Naive thymus-derived CD8-positive, alpha-beta T cell (primary cell): ENCODE measurements at regions not wholly inside any gene's neighbourhood (a gene's known extent, or its start where the extent isn't known, plus 50 kb on each side); places are given as distances from the start of the nearest gene placed in this dataset.
"Not testable (repeated sequence)": the region's sequence is repeated elsewhere in the genome, so short reads cannot be mapped to it uniquely, and the experiment has no call there.

Experiments
- ATAC-seq, 2 donors: fragments of 150-1000 bp; cut with Tn5 transposase in 1 of 2; sonication (Bioruptor Pico), chemical (Tn5 transposase) in 1 of 2; 1 replicate in 1 of 2; 2 replicates in 1 of 2; pipeline ENCODE4 v1.10.0; 2021; ENCODE audit warnings: mild to moderate bottlenecking in 2 of 2, moderate library complexity in 2 of 2
- POLR2A ChIA-PET: fragments of 350-600 bp; sonication (Branson Sonifier 250); formaldehyde crosslinking; loops from one replicate; lab custom pipeline; 2021; ENCODE audit warnings: antibody characterized with exemption; lab: Charles Lee
- DNase-seq, 10 donors: peaks; one replicate each; pipeline versions ENCODE4 v3.0.0 to v3.0.0-alpha.2; 2020 to 2022
- H3K27ac Mint-ChIP-seq, 10 donors: one replicate each; pipeline ENCODE4 v1.8.0; 2020 to 2022; ENCODE audit warnings: mild to moderate bottlenecking in 10 of 10, mixed read lengths in 10 of 10, moderate library complexity in 4 of 10, inconsistent platforms in 1 of 10
- H3K27me3 Mint-ChIP-seq, 5 donors: one replicate each; pipeline ENCODE4 v1.8.0; 2021 to 2022; ENCODE audit warnings: mixed read lengths in 5 of 5
- H3K36me3 Mint-ChIP-seq, 3 donors: one replicate each; pipeline ENCODE4 v1.8.0; 2020 to 2022; ENCODE audit warnings: mixed read lengths in 3 of 3, mild to moderate bottlenecking in 2 of 3, inconsistent platforms in 1 of 3
- H3K4me1 Mint-ChIP-seq, 4 donors: one replicate each; pipeline ENCODE4 v1.8.0; 2021 to 2022; ENCODE audit warnings: mixed read lengths in 4 of 4
- H3K4me3 Mint-ChIP-seq, 10 donors: one replicate each; pipeline ENCODE4 v1.8.0; 2020 to 2022; ENCODE audit warnings: mild to moderate bottlenecking in 10 of 10, mixed read lengths in 10 of 10, moderate library complexity in 6 of 10, inconsistent platforms in 1 of 10
- H3K9me3 Mint-ChIP-seq, 9 donors: one replicate each; pipeline ENCODE4 v1.8.0; 2020 to 2022; ENCODE audit warnings: mixed read lengths in 9 of 9, mild to moderate bottlenecking in 3 of 9, inconsistent platforms in 1 of 9, moderate library complexity in 1 of 9

- POLR2A ChIA-PET: no interaction called here
- ATAC-seq: no peak
- Mint-ChIP-seq H3K4me1 (no peaks in the 10 kb centered on the region), H3K9me3 (peaks cover 0 to 13% (median 0%) of the 10 kb centered on the region in 9 donors), H3K27me3 (peaks cover 0 to 5% (median 0%) of the 10 kb centered on the region in 5 donors), H3K36me3 (no peaks in the 10 kb centered on the region), H3K4me3 (no peak overlapping the region), H3K27ac (no peak overlapping the region)
- DNase-seq: no peak
Measured at GRCh38 chr9:38243993-38244392, 148.5 kb upstream of the ALDH1B1 start.

GRCh38 chr9:38242151-38242550, 150.4 kb upstream of the ALDH1B1 start:
- DNase-seq, ATAC-seq, H3K4me3 Mint-ChIP-seq, H3K4me1 Mint-ChIP-seq, H3K36me3 Mint-ChIP-seq, H3K27ac Mint-ChIP-seq, POLR2A ChIA-PET, H3K27me3 Mint-ChIP-seq: not testable (repeated sequence)
- H3K9me3 Mint-ChIP-seq: peaks cover 0 to 13% (median 0%) of the 10 kb centered on the region in 9 donors

- Mint-ChIP-seq H3K9me3 (peaks cover 0 to 13% (median 0%) of the 10 kb centered on the region in 9 donors), H3K36me3 (no peaks in the 10 kb centered on the region)
- no peak for ATAC-seq
Measured at GRCh38 chr9:38240051-38240450, 152.5 kb upstream of the ALDH1B1 start.

GRCh38 chr9:38235244-38235643, 157.3 kb upstream of the ALDH1B1 start:
- POLR2A ChIA-PET: no interaction called here
- Mint-ChIP-seq H3K4me3 (no peak overlapping the region), H3K9me3 (peaks cover 0 to 8% (median 0%) of the 10 kb centered on the region in 9 donors), H3K27ac (no peak overlapping the region), H3K4me1 (no peaks in the 10 kb centered on the region), H3K27me3 (peaks cover 0 to 3% (median 0%) of the 10 kb centered on the region in 5 donors), H3K36me3 (no peaks in the 10 kb centered on the region)
- ATAC-seq: no peak
- no peak for DNase-seq

More at GRCh38 chr9:38240051-38240450, 152.5 kb upstream of the ALDH1B1 start:
- Mint-ChIP-seq H3K4me1 (no peaks in the 10 kb centered on the region), H3K4me3 (no peak overlapping the region), H3K27me3 (peaks cover 0 to 2% (median 0%) of the 10 kb centered on the region in 5 donors), H3K27ac (no peak overlapping the region)
- POLR2A ChIA-PET: no interaction called here
- no peak for DNase-seq

GRCh38 chr9:38234479-38235170, 157.9 kb upstream of the ALDH1B1 start:
- Mint-ChIP-seq H3K9me3 (peaks cover 0 to 2% (median 0%) of the 10 kb centered on the region in 9 donors), H3K36me3 (no peaks in the 10 kb centered on the region), H3K4me3 (no peak overlapping the region), H3K4me1 (no peaks in the 10 kb centered on the region), H3K27me3 (peaks cover 0 to 3% (median 0%) of the 10 kb centered on the region in 5 donors), H3K27ac (no peak overlapping the region)
- DNase-seq (no peak), ATAC-seq (no peak)
- POLR2A ChIA-PET: no interaction called here

- H3K36me3 Mint-ChIP-seq: no peaks in the 10 kb centered on the region
- peaks cover 0 to 6% (median 1%) of the 10 kb centered on the region in 5 donors for H3K27me3 Mint-ChIP-seq
- H3K4me1 Mint-ChIP-seq: no peaks in the 10 kb centered on the region
- H3K27ac Mint-ChIP-seq: no peak overlapping the region
- ATAC-seq (no peak), DNase-seq (no peak)
- POLR2A ChIA-PET: no interaction called here
- H3K4me3 Mint-ChIP-seq: no peak overlapping the region
- no peaks in the 10 kb centered on the region for H3K9me3 Mint-ChIP-seq
Measured at GRCh38 chr9:38233796-38234355, 158.6 kb upstream of the ALDH1B1 start.

GRCh38 chr9:38233343-38233742, 159.2 kb upstream of the ALDH1B1 start:
- H3K9me3 Mint-ChIP-seq: no peaks in the 10 kb centered on the region
- peaks cover 0 to 6% (median 1%) of the 10 kb centered on the region in 5 donors for H3K27me3 Mint-ChIP-seq
- H3K36me3 Mint-ChIP-seq: no peaks in the 10 kb centered on the region
- no peak for DNase-seq
- POLR2A ChIA-PET: no interaction called here
- peaks cover 0 to 2% (median 0%) of the 10 kb centered on the region in 4 donors for H3K4me1 Mint-ChIP-seq
- no peak overlapping the region for H3K4me3 Mint-ChIP-seq
- no peak overlapping the region for H3K27ac Mint-ChIP-seq
- ATAC-seq: no peak

- POLR2A ChIA-PET: no interaction called here
Measured at GRCh38 chr9:38232895-38233294, 159.6 kb upstream of the ALDH1B1 start.

GRCh38 chr9:38229504-38230155, 160.6 kb upstream of the SHB start:
- Mint-ChIP-seq H3K27me3 (peaks cover 0 to 10% (median 1%) of the 10 kb centered on the region in 5 donors), H3K9me3 (no peaks in the 10 kb centered on the region), H3K27ac (no peak overlapping the region), H3K4me1 (peaks cover 9 to 22% (median 18%) of the 10 kb centered on the region in 4 donors), H3K36me3 (no peaks in the 10 kb centered on the region), H3K4me3 (peak overlapping the region in 1 of 10 donors; percentile 36)
- no peak for DNase-seq
- no peak for ATAC-seq
- POLR2A ChIA-PET: no interaction called here

More at GRCh38 chr9:38232895-38233294, 159.6 kb upstream of the ALDH1B1 start:
- no peak overlapping the region for H3K4me3 Mint-ChIP-seq
- no peaks in the 10 kb centered on the region for H3K9me3 Mint-ChIP-seq
- ATAC-seq: no peak
- H3K36me3 Mint-ChIP-seq: no peaks in the 10 kb centered on the region
- H3K4me1 Mint-ChIP-seq: peaks cover 0 to 5% (median 1%) of the 10 kb centered on the region in 4 donors
- H3K27ac Mint-ChIP-seq: no peak overlapping the region
- DNase-seq: no peak
- H3K27me3 Mint-ChIP-seq: peaks cover 0 to 6% (median 1%) of the 10 kb centered on the region in 5 donors

GRCh38 chr9:38229104-38229500, 160.1 kb upstream of the SHB start:
- H3K4me1 Mint-ChIP-seq: peaks cover 9 to 22% (median 18%) of the 10 kb centered on the region in 4 donors
- H3K9me3 Mint-ChIP-seq: no peaks in the 10 kb centered on the region
- H3K36me3 Mint-ChIP-seq: no peaks in the 10 kb centered on the region
- no peak for DNase-seq
- ATAC-seq: no peak
- no peak overlapping the region for H3K27ac Mint-ChIP-seq
- peaks cover 0 to 10% (median 1%) of the 10 kb centered on the region in 5 donors for H3K27me3 Mint-ChIP-seq
- POLR2A ChIA-PET: no interaction called here
- no peak overlapping the region for H3K4me3 Mint-ChIP-seq

- POLR2A ChIA-PET: no interaction called here
- DNase-seq (no peak), ATAC-seq (no peak)
- Mint-ChIP-seq H3K4me1 (peaks cover 9 to 22% (median 18%) of the 10 kb centered on the region in 4 donors), H3K36me3 (no peaks in the 10 kb centered on the region), H3K27ac (peak overlapping the region in 1 of 10 donors; percentile 45), H3K27me3 (peaks cover 0 to 10% (median 1%) of the 10 kb centered on the region in 5 donors), H3K4me3 (peak overlapping the region in 7 of 10 donors; percentile 24 to 89 (median 81)), H3K9me3 (no peaks in the 10 kb centered on the region)
Measured at GRCh38 chr9:38228331-38229103, 159.5 kb upstream of the SHB start.

- Mint-ChIP-seq H3K27me3 (peaks cover 0 to 10% (median 0%) of the 10 kb centered on the region in 5 donors), H3K9me3 (no peaks in the 10 kb centered on the region), H3K36me3 (no peaks in the 10 kb centered on the region), H3K27ac (peak overlapping the region in 7 of 10 donors; percentile 6 to 86 (median 69)), H3K4me1 (peaks cover 9 to 22% (median 18%) of the 10 kb centered on the region in 4 donors), H3K4me3 (peak overlapping the region; percentile 71 to 93 (median 82))
- POLR2A ChIA-PET: no interaction called here
- ATAC-seq (peak; percentile 77 to 78), DNase-seq (peak in 6 of 10 donors; percentile 6 to 39 (median 26))
Measured at GRCh38 chr9:38227656-38228055, 158.6 kb upstream of the SHB start.
